ENCODE measurements at regions not wholly inside any gene's neighbourhood (a gene's known extent, or its start where the extent isn't known, plus 50 kb on each side); places are given as distances from the start of the nearest gene placed in this dataset.
"Not testable (repeated sequence)": the region's sequence is repeated elsewhere in the genome, so short reads cannot be mapped to it uniquely, and the experiment has no call there.

- Histone ChIP-seq H3K27me3 (ENCODE audit: insufficient read depth, low read length) (peaks cover 3% of the 10 kb centered on the region; the same call in 1 of the 2 replicates), H3K27ac (ENCODE audit: low read length) (no peak overlapping the region), H3K4me3 (ENCODE audit: low read length) (no peak overlapping the region), H3K9me3 (ENCODE audit: insufficient read depth, low read depth, low read length) (no peaks in the 10 kb centered on the region), H3K9ac (ENCODE audit: low read depth, low read length) (no peak overlapping the region), H3K4me1 (ENCODE audit: insufficient read depth, low read length) (no peaks in the 10 kb centered on the region; the same call in 1 of the 2 replicates), H3K36me3 (ENCODE audit: insufficient read depth, low read depth, low read length) (no peaks in the 10 kb centered on the region)
These were observed 191.9 kb downstream of the C9orf50 start for GRCh38 chr9:129428864-129429577.

GRCh38 chr9:129427149-129427548 lies 193.8 kb downstream of the C9orf50 start:
- Histone ChIP-seq H3K27me3 (ENCODE audit: insufficient read depth, low read length) (no peaks in the 10 kb centered on the region), H3K27ac (ENCODE audit: low read length) (no peak overlapping the region), H3K9ac (ENCODE audit: low read depth, low read length) (no peak overlapping the region), H3K36me3 (ENCODE audit: insufficient read depth, low read depth, low read length) (no peaks in the 10 kb centered on the region), H3K9me3 (ENCODE audit: insufficient read depth, low read depth, low read length) (no peaks in the 10 kb centered on the region), H3K4me1 (ENCODE audit: insufficient read depth, low read length) (no peaks in the 10 kb centered on the region; the same call in 1 of the 2 replicates), H3K4me3 (ENCODE audit: low read length) (no peak overlapping the region)

GRCh38 chr9:129423755-129424154 lies 197.1 kb downstream of the C9orf50 start:
- not testable (repeated sequence) for H3K27me3 ChIP-seq (ENCODE audit: insufficient read depth, low read length); H3K9me3 ChIP-seq (ENCODE audit: insufficient read depth, low read depth, low read length); H3K27ac ChIP-seq (ENCODE audit: low read length); H3K4me3 ChIP-seq (ENCODE audit: low read length); H3K4me1 ChIP-seq (ENCODE audit: insufficient read depth, low read length); H3K9ac ChIP-seq (ENCODE audit: low read depth, low read length); H3K36me3 ChIP-seq (ENCODE audit: insufficient read depth, low read depth, low read length)

- no peak overlapping the region for H3K27ac ChIP-seq (ENCODE audit: low read length)
- H3K9ac ChIP-seq (ENCODE audit: low read depth, low read length): no peak overlapping the region
- no peaks in the 10 kb centered on the region for H3K4me1 ChIP-seq (ENCODE audit: insufficient read depth, low read length)
- H3K4me3 ChIP-seq (ENCODE audit: low read length): no peak overlapping the region
- no peaks in the 10 kb centered on the region for H3K36me3 ChIP-seq (ENCODE audit: insufficient read depth, low read depth, low read length)
- H3K27me3 ChIP-seq (ENCODE audit: insufficient read depth, low read length): no peaks in the 10 kb centered on the region
- no peaks in the 10 kb centered on the region for H3K9me3 ChIP-seq (ENCODE audit: insufficient read depth, low read depth, low read length)
These were observed 197.7 kb downstream of the C9orf50 start for GRCh38 chr9:129423216-129423615.

- no peak overlapping the region for H3K9ac ChIP-seq (ENCODE audit: low read depth, low read length)
- H3K4me3 ChIP-seq (ENCODE audit: low read length): no peak overlapping the region
- no peaks in the 10 kb centered on the region for H3K27me3 ChIP-seq (ENCODE audit: insufficient read depth, low read length)
- H3K27ac ChIP-seq (ENCODE audit: low read length): no peak overlapping the region
- H3K4me1 ChIP-seq (ENCODE audit: insufficient read depth, low read length): no peaks in the 10 kb centered on the region
- no peaks in the 10 kb centered on the region for H3K9me3 ChIP-seq (ENCODE audit: insufficient read depth, low read depth, low read length)
- H3K36me3 ChIP-seq (ENCODE audit: insufficient read depth, low read depth, low read length): no peaks in the 10 kb centered on the region
These were observed 198.1 kb downstream of the C9orf50 start for GRCh38 chr9:129422843-129423192.

- Histone ChIP-seq H3K36me3 (ENCODE audit: insufficient read depth, low read depth, low read length) (no peaks in the 10 kb centered on the region), H3K4me3 (ENCODE audit: low read length) (no peak overlapping the region), H3K9me3 (ENCODE audit: insufficient read depth, low read depth, low read length) (no peaks in the 10 kb centered on the region), H3K4me1 (ENCODE audit: insufficient read depth, low read length) (no peaks in the 10 kb centered on the region), H3K27me3 (ENCODE audit: insufficient read depth, low read length) (no peaks in the 10 kb centered on the region), H3K27ac (ENCODE audit: low read length) (no peak overlapping the region), H3K9ac (ENCODE audit: low read depth, low read length) (no peak overlapping the region)
These were observed 198.7 kb downstream of the C9orf50 start for GRCh38 chr9:129422032-129422842.

- Histone ChIP-seq H3K27ac (ENCODE audit: low read length) (no peak overlapping the region), H3K9ac (ENCODE audit: low read depth, low read length) (no peak overlapping the region), H3K4me3 (ENCODE audit: low read length) (no peak overlapping the region), H3K9me3 (ENCODE audit: insufficient read depth, low read depth, low read length) (no peaks in the 10 kb centered on the region), H3K36me3 (ENCODE audit: insufficient read depth, low read depth, low read length) (no peaks in the 10 kb centered on the region), H3K27me3 (ENCODE audit: insufficient read depth, low read length) (no peaks in the 10 kb centered on the region), H3K4me1 (ENCODE audit: insufficient read depth, low read length) (no peaks in the 10 kb centered on the region)
These were observed 199.5 kb downstream of the C9orf50 start for GRCh38 chr9:129421371-129421770.

- Histone ChIP-seq H3K4me3 (ENCODE audit: low read length) (no peak overlapping the region), H3K36me3 (ENCODE audit: insufficient read depth, low read depth, low read length) (no peaks in the 10 kb centered on the region), H3K27me3 (ENCODE audit: insufficient read depth, low read length) (no peaks in the 10 kb centered on the region), H3K27ac (ENCODE audit: low read length) (no peak overlapping the region), H3K4me1 (ENCODE audit: insufficient read depth, low read length) (no peaks in the 10 kb centered on the region), H3K9ac (ENCODE audit: low read depth, low read length) (no peak overlapping the region), H3K9me3 (ENCODE audit: insufficient read depth, low read depth, low read length) (no peaks in the 10 kb centered on the region)
These were observed 200.2 kb downstream of the C9orf50 start for GRCh38 chr9:129420721-129421120.

GRCh38 chr9:129419382-129419899 lies 201.5 kb downstream of the C9orf50 start:
- Histone ChIP-seq H3K4me3 (ENCODE audit: low read length) (no peak overlapping the region), H3K9me3 (ENCODE audit: insufficient read depth, low read depth, low read length) (no peaks in the 10 kb centered on the region), H3K27me3 (ENCODE audit: insufficient read depth, low read length) (peaks cover under 1% of the 10 kb centered on the region; the same call in 1 of the 2 replicates), H3K4me1 (ENCODE audit: insufficient read depth, low read length) (peaks cover 8% of the 10 kb centered on the region; the same call in 1 of the 2 replicates), H3K9ac (ENCODE audit: low read depth, low read length) (no peak overlapping the region), H3K36me3 (ENCODE audit: insufficient read depth, low read depth, low read length) (no peaks in the 10 kb centered on the region), H3K27ac (ENCODE audit: low read length) (no peak overlapping the region)

GRCh38 chr9:129418451-129418850 lies 202.4 kb downstream of the C9orf50 start:
- H3K9me3 ChIP-seq (ENCODE audit: insufficient read depth, low read depth, low read length): no peaks in the 10 kb centered on the region
- H3K4me3 ChIP-seq (ENCODE audit: low read length): no peak overlapping the region
- H3K9ac ChIP-seq (ENCODE audit: low read depth, low read length): no peak overlapping the region
- H3K36me3 ChIP-seq (ENCODE audit: insufficient read depth, low read depth, low read length): no peaks in the 10 kb centered on the region
- peaks cover 12% of the 10 kb centered on the region; the same call in 1 of the 2 replicates for H3K4me1 ChIP-seq (ENCODE audit: insufficient read depth, low read length)
- H3K27me3 ChIP-seq (ENCODE audit: insufficient read depth, low read length): peaks cover 4% of the 10 kb centered on the region; the same call in 1 of the 2 replicates
- H3K27ac ChIP-seq (ENCODE audit: low read length): no peak overlapping the region

- Histone ChIP-seq H3K9me3 (ENCODE audit: insufficient read depth, low read depth, low read length) (no peaks in the 10 kb centered on the region), H3K36me3 (ENCODE audit: insufficient read depth, low read depth, low read length) (no peaks in the 10 kb centered on the region), H3K9ac (ENCODE audit: low read depth, low read length) (no peak overlapping the region), H3K27ac (ENCODE audit: low read length) (no peak overlapping the region), H3K4me1 (ENCODE audit: insufficient read depth, low read length) (peaks cover 15% of the 10 kb centered on the region; the same call in 1 of the 2 replicates), H3K4me3 (ENCODE audit: low read length) (no peak overlapping the region), H3K27me3 (ENCODE audit: insufficient read depth, low read length) (peaks cover 4% of the 10 kb centered on the region; the same call in 1 of the 2 replicates)
These were observed 203.9 kb downstream of the C9orf50 start for GRCh38 chr9:129416821-129417539.
